ENCODE measurements at regions not wholly inside any gene's neighbourhood (a gene's known extent, or its start where the extent isn't known, plus 50 kb on each side); places are given as distances from the start of the nearest gene placed in this dataset.
"Not testable (repeated sequence)": the region's sequence is repeated elsewhere in the genome, so short reads cannot be mapped to it uniquely, and the experiment has no call there.

DNA sequence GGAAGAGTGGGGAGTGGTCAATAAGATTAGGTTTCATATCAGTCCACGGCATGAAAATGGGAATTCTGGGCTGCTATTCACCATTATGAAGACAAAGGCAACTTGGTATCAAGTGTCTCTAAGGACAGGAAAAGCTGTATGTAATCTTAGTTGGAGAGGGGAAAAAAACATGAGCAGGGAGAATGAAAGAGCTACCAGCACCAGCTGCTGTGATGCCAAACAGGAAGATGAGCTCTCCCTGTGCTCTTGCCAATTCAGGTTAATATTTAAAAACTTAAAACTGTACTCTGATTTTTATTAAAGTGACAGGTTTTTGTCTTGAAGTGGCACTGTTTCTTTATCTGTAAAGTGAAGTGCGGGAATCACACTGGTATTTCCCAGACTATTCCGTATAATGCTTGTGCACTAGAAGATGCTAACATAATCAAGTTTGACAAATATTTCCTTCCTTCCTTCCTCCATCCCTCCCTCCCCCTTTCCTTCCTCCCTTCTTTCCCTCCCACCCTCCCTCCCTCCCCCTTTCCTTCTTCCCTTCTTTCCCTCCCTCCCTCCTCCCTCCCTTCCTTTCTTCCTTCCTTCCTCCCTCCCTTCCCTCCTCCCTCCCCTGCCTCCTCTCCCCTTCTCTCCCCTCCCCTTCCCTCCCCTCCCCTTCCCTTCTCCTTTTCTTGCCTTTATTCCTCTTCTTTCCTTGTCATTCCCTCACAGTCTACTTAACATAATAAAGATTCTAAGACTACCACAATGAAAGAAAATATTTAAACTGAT lies 1383.0 kb upstream of the C9orf72 start:
- Mint-ChIP-seq H3K27me3 (no peaks in the 10 kb centered on the region), H3K4me3 (no peak overlapping the region), H3K27ac (no peak overlapping the region), H3K4me1 (no peaks in the 10 kb centered on the region), H3K9me3 (peaks cover 0 to 6% (median 3%) of the 10 kb centered on the region in 3 donors), H3K36me3 (no peaks in the 10 kb centered on the region)

DNA sequence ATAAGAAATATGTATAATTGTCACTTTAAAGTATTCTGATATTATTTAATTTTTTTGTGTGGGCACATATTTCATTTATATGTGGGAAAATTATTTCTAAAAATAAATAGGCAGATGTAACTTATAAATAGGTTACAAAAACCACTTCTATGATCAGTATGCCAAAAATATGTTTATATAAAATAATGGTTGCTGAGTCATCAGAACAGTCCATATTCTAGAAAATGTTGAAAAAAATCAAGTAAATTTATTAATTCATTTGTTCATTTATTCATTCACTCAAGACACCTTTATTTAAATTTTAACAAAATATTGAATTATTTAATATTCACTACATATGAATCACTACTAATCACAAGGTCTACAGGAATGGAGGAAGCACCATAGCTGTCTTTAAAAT lies 1387.3 kb upstream of the C9orf72 start:
- H3K4me1 Mint-ChIP-seq: no peaks in the 10 kb centered on the region
- H3K4me3 Mint-ChIP-seq: no peak overlapping the region
- no peaks in the 10 kb centered on the region for H3K27me3 Mint-ChIP-seq
- H3K9me3 Mint-ChIP-seq: peaks cover 0 to 4% (median 3%) of the 10 kb centered on the region in 3 donors
- no peak overlapping the region for H3K27ac Mint-ChIP-seq
- H3K36me3 Mint-ChIP-seq: no peaks in the 10 kb centered on the region

DNA sequence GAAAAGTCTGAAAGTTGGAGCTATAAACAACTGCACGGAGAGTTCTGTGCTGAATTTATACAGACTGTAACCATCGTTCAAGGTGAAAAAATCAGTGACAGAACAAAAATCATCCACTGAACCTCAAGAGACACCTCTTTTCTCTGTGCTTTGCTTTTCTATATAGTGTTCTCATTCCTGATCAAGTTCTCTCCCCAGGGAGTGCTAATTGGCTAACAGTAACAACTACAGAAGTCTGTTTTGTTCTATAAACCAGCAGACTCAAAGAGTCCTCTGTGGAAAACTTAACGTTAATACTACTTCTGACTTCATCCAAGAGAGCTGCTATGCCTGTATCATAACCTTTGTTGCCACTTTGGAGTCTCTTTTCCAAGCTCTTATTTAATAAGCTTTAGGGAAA lies 1388.3 kb upstream of the C9orf72 start:
- peaks cover 0 to 4% (median 3%) of the 10 kb centered on the region in 3 donors for H3K9me3 Mint-ChIP-seq
- no peaks in the 10 kb centered on the region for H3K27me3 Mint-ChIP-seq
- no peak overlapping the region for H3K27ac Mint-ChIP-seq

DNA sequence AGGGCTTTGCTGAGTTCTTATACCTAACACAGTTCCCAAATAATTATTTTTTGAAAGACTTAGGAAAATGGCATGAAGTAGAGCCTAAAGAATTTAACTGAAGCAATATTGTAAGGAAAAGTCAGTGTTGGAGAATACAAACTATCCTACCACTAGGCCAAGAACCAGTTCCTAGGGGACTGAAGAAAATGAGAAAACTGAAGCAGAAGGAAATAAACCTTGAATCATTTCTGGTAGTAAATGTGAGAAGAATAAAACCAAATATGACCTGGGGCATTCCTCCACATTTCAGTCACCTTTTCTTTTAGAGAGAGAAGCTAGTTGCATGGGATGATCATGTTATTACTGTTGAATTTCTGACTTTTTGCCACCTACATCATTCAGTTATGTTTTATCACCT lies 1393.9 kb upstream of the C9orf72 start:
- Mint-ChIP-seq H3K4me3 (no peak overlapping the region), H3K27ac (no peak overlapping the region), H3K36me3 (no peaks in the 10 kb centered on the region), H3K4me1 (no peaks in the 10 kb centered on the region), H3K9me3 (peaks cover 2 to 9% (median 6%) of the 10 kb centered on the region in 3 donors), H3K27me3 (no peaks in the 10 kb centered on the region)

More for the DNA sequence above, 1388.3 kb upstream of the C9orf72 start:
- H3K36me3 Mint-ChIP-seq: no peaks in the 10 kb centered on the region
- no peak overlapping the region for H3K4me3 Mint-ChIP-seq
- H3K4me1 Mint-ChIP-seq: no peaks in the 10 kb centered on the region

DNA sequence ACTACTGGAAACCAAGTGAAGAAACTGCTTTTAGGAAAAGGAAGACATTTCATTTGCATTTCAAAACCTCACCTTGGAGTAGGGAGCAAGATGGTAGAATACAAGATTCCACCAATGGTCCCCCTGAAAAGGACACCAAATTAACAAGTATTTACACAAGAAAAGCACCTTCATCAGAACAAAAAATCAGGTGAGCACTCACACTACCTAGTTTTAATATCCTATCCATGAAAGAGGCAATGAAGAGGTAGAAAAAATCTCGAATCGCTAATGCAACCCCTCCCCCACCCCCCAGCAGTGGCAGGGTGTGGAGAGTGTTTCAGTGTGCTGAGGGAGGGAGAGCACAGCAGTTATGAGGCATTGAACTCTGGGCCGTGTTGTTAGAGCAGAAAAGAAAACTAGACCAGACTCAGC lies 1397.0 kb upstream of the C9orf72 start:
- H3K9me3 Mint-ChIP-seq: peaks cover 6 to 17% (median 11%) of the 10 kb centered on the region in 3 donors
- no peaks in the 10 kb centered on the region for H3K36me3 Mint-ChIP-seq
- no peaks in the 10 kb centered on the region for H3K4me1 Mint-ChIP-seq
- H3K27ac Mint-ChIP-seq: no peak overlapping the region
- no peaks in the 10 kb centered on the region for H3K27me3 Mint-ChIP-seq
- no peak overlapping the region for H3K4me3 Mint-ChIP-seq

DNA sequence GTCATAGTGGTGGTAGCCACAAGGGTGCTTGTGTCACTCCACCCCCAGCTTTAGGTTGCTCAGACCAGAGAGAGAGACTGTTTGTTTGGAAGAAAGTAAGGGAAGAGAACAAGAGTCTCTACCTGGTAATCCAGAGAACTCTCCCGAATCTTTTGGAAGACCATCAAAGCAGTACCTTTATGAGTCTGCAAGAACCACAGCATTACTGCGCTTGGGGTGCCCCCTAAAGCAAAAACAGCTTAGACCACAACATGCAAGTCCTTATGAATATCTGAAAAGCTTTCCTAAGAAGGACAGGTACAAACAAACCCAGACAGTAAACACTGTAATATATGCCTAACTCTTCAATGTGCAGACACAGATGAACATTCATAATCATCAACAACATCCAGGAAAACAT lies 1398.6 kb upstream of the C9orf72 start:
- H3K27ac Mint-ChIP-seq: no peak overlapping the region
- H3K27me3 Mint-ChIP-seq: no peaks in the 10 kb centered on the region
- no peaks in the 10 kb centered on the region for H3K4me1 Mint-ChIP-seq
- no peak overlapping the region for H3K4me3 Mint-ChIP-seq
- no peaks in the 10 kb centered on the region for H3K36me3 Mint-ChIP-seq
- H3K9me3 Mint-ChIP-seq: peaks cover 6 to 17% (median 11%) of the 10 kb centered on the region in 3 donors

DNA sequence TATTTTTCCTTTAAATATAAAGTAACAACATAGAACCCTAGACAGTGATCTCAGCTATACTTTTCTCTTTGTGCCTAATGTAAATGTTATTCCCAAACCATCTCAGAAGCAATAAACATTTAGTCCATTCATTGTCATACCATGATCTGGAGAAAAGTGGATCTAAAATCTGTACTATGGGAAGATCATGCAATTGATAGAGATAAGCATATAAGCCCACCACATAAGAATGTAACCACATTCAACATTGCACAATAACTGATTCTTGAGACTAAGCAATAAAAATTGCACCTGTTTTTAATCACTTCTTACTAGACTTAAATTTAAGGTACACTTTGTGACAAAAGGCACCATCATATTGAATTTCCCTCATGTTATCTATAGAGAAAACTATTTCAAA lies 1403.0 kb upstream of the C9orf72 start:
- no peak overlapping the region for H3K4me3 Mint-ChIP-seq
- no peaks in the 10 kb centered on the region for H3K36me3 Mint-ChIP-seq
- peaks cover 1 to 16% (median 13%) of the 10 kb centered on the region in 3 donors for H3K9me3 Mint-ChIP-seq
- H3K27me3 Mint-ChIP-seq: no peaks in the 10 kb centered on the region
- no peak overlapping the region for H3K27ac Mint-ChIP-seq
- no peaks in the 10 kb centered on the region for H3K4me1 Mint-ChIP-seq

DNA sequence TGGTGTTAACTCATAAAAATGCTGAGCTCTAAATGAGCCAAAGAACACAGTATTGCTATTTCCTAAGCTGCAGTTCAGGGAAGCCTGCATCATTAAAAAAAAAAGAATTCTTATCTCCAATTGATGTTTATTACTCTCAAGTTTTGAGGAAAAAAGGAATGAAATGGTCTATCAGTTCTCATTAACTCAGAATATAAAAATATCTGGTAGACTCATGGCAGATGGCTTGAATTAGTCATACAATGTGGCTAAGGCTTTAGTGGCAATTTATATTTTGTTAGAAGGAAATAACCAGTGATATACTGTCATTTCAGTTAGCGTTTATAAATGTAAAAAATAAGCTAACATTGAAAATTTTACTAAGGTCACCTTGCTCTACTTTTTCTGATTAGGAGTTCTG lies 1403.4 kb upstream of the C9orf72 start:
- Mint-ChIP-seq H3K9me3 (peaks cover 1 to 16% (median 13%) of the 10 kb centered on the region in 3 donors), H3K27ac (no peak overlapping the region), H3K4me1 (no peaks in the 10 kb centered on the region), H3K27me3 (no peaks in the 10 kb centered on the region), H3K36me3 (no peaks in the 10 kb centered on the region), H3K4me3 (no peak overlapping the region)

DNA sequence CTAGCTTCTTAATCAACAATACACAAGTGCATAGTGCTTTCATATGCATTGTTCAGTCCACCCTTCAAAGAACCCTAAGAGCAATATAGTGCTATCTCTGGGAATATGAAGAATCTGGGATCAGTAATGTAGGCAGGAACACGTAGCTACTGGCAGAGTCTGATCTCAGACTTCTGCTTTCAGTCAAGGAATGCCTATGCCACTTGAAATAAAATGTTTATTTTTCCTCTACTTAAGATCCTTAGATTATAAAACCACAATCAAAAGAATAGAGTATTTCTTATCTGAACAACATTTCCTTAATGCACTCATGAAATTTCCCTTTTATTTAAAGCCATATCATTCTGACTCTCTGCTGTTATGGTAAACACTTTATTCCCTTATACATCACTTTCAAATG lies 1407.8 kb upstream of the C9orf72 start:
- no peaks in the 10 kb centered on the region for H3K4me1 Mint-ChIP-seq
- no peak overlapping the region for H3K4me3 Mint-ChIP-seq

DNA sequence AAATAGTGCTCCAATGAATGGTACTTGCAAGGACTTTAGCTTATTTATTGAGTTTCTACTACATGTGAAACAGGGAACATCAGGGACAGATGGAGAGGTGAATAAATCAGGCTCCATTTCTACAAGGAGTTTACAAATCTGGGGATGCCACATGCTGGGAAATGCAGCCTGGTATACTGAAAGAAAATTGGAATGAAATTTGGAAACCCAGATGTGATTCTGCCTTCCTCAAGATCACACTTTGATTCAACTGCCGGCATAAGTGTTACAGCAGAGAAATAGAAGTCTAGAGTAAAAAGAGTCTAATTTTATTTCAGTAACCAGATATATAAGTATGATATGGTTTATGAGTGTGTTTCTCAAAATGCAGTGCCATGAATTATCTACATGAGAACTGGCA lies 1408.4 kb upstream of the C9orf72 start:
- Mint-ChIP-seq H3K27ac (no peak overlapping the region), H3K27me3 (no peaks in the 10 kb centered on the region), H3K9me3 (peaks cover 1 to 6% (median 4%) of the 10 kb centered on the region in 3 donors), H3K4me3 (no peak overlapping the region), H3K36me3 (no peaks in the 10 kb centered on the region), H3K4me1 (no peaks in the 10 kb centered on the region)

More for the DNA sequence above, 1407.8 kb upstream of the C9orf72 start:
- H3K27ac Mint-ChIP-seq: no peak overlapping the region
- H3K36me3 Mint-ChIP-seq: no peaks in the 10 kb centered on the region
- H3K27me3 Mint-ChIP-seq: no peaks in the 10 kb centered on the region
- peaks cover 1 to 4% (median 4%) of the 10 kb centered on the region in 3 donors for H3K9me3 Mint-ChIP-seq

DNA sequence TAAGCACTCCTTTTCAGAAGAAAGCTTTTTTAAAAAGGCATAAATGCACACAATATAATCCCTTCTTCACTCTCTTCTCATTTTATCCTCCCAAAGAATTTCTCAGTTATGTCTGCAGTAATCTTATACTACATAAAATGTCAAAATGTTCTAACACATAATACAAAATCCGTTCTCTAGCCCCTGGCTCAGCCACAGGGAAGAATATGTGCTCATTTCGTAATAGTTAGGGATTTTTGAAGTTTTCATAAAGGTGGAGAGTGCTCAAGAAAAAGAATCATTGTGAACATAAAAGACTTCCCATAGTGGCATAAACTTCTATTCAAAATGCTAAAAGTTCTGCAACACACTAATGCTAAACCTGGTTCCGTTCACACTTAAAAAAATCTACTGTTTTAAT lies 1410.7 kb upstream of the C9orf72 start:
- H3K4me3 Mint-ChIP-seq: no peak overlapping the region
- H3K4me1 Mint-ChIP-seq: no peaks in the 10 kb centered on the region
- no peaks in the 10 kb centered on the region for H3K27me3 Mint-ChIP-seq
- H3K36me3 Mint-ChIP-seq: peaks cover 2% of the 10 kb centered on the region
- H3K9me3 Mint-ChIP-seq: peaks cover 3 to 9% (median 4%) of the 10 kb centered on the region in 3 donors
- no peak overlapping the region for H3K27ac Mint-ChIP-seq

DNA sequence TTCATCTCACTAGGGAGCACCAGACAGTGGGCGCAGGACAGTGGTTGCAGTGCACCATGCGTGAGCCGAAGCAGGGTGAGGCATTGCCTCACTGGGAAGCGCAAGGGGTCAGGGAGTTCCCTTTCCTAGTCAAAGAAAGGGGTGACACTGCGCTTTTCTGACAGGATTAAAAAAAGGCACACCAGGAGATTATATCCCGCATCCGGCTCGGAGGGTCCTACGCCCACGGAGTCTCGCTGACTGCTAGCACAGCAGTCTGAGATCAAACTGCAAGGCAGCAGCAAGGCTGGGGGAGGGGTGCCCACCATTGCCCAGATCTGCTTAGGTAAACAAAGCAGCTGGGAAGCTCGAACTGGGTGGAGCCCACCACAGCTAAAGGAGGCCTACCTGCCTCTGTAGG lies 1416.7 kb upstream of the C9orf72 start:
- not testable (repeated sequence) for H3K27me3 Mint-ChIP-seq, H3K4me3 Mint-ChIP-seq, H3K4me1 Mint-ChIP-seq, H3K9me3 Mint-ChIP-seq, H3K36me3 Mint-ChIP-seq, H3K27ac Mint-ChIP-seq

DNA sequence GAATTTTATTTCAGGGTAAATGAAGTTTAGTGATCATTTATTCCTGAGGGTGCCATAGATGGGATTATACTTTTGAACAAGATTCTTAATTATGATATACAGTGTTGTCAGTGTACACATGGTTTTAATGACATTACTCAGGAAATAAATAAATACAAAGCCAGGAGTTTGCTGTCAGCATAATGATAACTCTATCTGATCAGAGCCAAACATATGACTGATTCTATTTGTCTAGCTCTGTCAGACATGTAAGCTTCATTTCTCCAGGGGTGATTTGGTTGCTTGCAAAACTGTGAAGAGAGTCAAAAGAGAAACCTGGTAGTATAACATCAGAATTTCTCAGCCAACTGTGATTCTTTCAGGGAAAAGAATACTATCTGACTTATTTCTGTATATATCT lies 1425.8 kb upstream of the C9orf72 start:
- Mint-ChIP-seq H3K4me3 (no peak overlapping the region), H3K36me3 (no peaks in the 10 kb centered on the region), H3K4me1 (no peaks in the 10 kb centered on the region), H3K27me3 (no peaks in the 10 kb centered on the region), H3K27ac (no peak overlapping the region), H3K9me3 (peaks cover 0 to 8% (median 3%) of the 10 kb centered on the region in 3 donors)

DNA sequence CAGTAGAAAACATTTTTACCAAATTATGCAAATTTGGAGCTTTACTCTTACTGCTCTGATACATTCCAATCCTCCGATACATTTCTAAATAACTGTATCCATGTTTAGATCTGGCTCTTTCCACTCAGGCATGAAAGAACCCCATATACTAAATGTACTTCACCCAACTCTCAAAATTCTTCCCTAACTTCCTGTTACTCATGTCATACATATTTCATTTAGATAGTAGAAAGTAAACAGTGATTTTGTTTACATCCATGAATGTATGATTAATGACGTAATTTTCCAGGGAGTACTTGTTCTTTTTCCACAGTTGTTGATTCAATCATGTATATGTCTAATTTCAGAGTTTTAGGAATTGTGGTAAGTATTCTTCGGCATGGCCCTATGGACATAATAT lies 1426.5 kb upstream of the C9orf72 start:
- peaks cover 0 to 8% (median 3%) of the 10 kb centered on the region in 3 donors for H3K9me3 Mint-ChIP-seq

DNA sequence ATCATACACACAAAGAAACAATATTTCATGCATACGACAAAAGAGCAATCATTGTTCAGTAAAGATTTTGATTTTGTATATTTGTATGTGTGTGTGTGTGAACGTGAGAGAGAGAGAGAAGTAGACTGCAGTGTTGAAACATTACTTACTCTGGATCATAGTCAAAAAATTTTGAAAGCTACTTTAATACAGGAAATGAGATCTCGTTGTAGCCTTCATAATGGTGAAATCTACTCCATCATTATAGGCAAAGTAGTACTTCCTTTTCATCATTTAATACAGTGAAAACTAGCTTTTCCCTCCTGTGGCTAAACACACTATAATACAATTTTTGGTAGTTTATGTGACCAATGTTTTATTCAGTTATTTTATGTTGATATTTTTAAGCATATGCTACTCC lies 1427.7 kb upstream of the C9orf72 start:
- no peaks in the 10 kb centered on the region for H3K36me3 Mint-ChIP-seq
- no peak overlapping the region for H3K27ac Mint-ChIP-seq
- H3K27me3 Mint-ChIP-seq: no peaks in the 10 kb centered on the region
- H3K4me3 Mint-ChIP-seq: no peak overlapping the region
- H3K4me1 Mint-ChIP-seq: no peaks in the 10 kb centered on the region
- H3K9me3 Mint-ChIP-seq: peaks cover 0 to 8% (median 3%) of the 10 kb centered on the region in 3 donors

More for the DNA sequence above, 1426.5 kb upstream of the C9orf72 start:
- no peak overlapping the region for H3K4me3 Mint-ChIP-seq
- H3K27me3 Mint-ChIP-seq: no peaks in the 10 kb centered on the region
- H3K4me1 Mint-ChIP-seq: no peaks in the 10 kb centered on the region
- H3K36me3 Mint-ChIP-seq: no peaks in the 10 kb centered on the region
- no peak overlapping the region for H3K27ac Mint-ChIP-seq

DNA sequence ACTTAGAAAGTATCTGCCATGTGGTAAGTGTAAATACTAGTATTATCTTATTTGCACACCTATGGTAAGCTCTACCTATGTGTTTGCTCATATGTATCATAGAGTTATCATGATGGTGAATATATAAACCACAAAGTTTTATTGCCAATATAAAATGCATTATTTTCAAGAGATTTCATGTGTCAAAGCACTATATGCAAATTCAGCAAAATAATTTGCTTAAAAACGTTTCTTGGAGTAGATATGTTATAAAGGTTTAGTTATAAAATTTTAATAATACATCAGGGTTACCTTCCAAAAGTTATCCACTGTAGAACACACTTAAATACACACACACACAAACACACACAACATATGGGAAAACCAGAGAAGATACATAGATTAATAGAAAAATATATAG lies 1431.7 kb upstream of the C9orf72 start:
- Mint-ChIP-seq H3K27me3 (no peaks in the 10 kb centered on the region), H3K36me3 (no peaks in the 10 kb centered on the region), H3K9me3 (peaks cover 0 to 3% (median 2%) of the 10 kb centered on the region in 3 donors), H3K4me3 (no peak overlapping the region), H3K27ac (no peak overlapping the region), H3K4me1 (no peaks in the 10 kb centered on the region)

Measured in IgD-negative memory B cell (primary cell).